ENCODE measurements at regions not wholly inside any gene's neighbourhood (a gene's known extent, or its start where the extent isn't known, plus 50 kb on each side); places are given as distances from the start of the nearest gene placed in this dataset.

DNA sequence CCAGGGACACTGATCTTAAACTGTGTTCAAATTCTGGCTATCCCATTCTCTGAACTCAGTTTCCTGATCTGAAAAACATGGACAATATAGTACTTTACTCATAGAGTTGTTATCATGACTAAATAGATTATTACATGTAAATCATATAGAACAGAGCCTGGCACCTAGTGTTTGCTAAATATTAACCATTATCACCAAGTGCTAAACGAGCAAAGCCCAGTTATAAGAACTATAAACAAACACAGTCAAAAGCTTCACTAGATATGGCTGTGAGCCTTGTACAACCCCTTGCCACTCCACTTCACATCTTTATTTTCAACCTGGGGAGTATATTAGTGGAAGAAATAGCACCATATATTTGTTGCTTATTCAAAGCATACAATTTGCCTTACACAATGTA is 338.9 kb upstream of the CADM1 start:
- no peak overlapping the region for H3K27ac Mint-ChIP-seq
- no peak for DNase-seq

DNA sequence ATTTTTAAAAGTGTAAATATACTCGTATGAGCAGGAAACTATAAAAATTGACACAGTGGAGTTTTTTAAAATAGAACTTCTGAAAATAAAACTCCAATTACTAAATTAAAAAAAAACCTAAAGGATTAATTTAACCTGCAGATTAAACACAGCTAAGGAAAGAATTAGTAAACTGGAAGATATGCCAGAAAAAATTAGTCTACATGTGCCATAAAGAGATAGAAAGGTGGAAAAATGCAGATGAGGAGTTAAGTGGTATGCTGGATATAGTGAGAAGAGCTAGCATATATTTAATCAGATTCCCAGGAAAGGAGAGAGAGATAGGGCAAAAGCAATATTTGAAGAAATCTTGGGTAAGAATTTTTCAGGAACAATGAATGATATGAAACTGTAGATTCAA is 315.8 kb upstream of the CADM1 start:
- Mint-ChIP-seq H3K27me3 (ENCODE audit: low read depth in 3 of 3) (peaks cover 2 to 7% (median 2%) of the 10 kb centered on the region in 3 donors), H3K4me3 (no peak overlapping the region), H3K4me1 (no peaks in the 10 kb centered on the region), H3K27ac (no peak overlapping the region), H3K36me3 (no peaks in the 10 kb centered on the region), H3K9me3 (peaks cover 5 to 26% (median 15%) of the 10 kb centered on the region in 7 donors)
- Histone ChIP-seq H3K79me2 (ENCODE audit: insufficient read depth, low read length) (no peaks in the 10 kb centered on the region), H3K27me3 (ENCODE audit: control insufficient read depth in 2 of 2, insufficient read depth in 2 of 2, low read length in 2 of 2) (no peaks in the 10 kb centered on the region), H3K9me3 (replicated peaks in 1 of 2; ENCODE audit: control insufficient read depth in 1 of 2, insufficient read depth in 1 of 2, low read length in 2 of 2) (peaks cover 0 to 4% of the 10 kb centered on the region in 2 donors), H3K4me2 (replicated peaks; ENCODE audit: extremely low read depth, low read length, poor library complexity, severe bottlenecking) (no peak overlapping the region), H4K20me1 (ENCODE audit: insufficient read depth, low read length) (no peaks in the 10 kb centered on the region), H3K27ac (ENCODE audit: low read depth in 1 of 2, low read length in 2 of 2) (no peak overlapping the region), H3K4me3 (replicated peaks in 1 of 3; ENCODE audit: low read depth in 2 of 3, low read length in 3 of 3) (no peak overlapping the region), H2AFZ (ENCODE audit: insufficient read depth, low read depth, low read length, poor library complexity, severe bottlenecking) (no peak overlapping the region), H3K4me1 (ENCODE audit: control insufficient read depth in 1 of 2, insufficient read depth in 2 of 2, low read length in 2 of 2) (no peaks in the 10 kb centered on the region), H3K9ac (ENCODE audit: insufficient read depth, low read length, poor library complexity, severe bottlenecking) (no peak overlapping the region), H3K36me3 (replicated peaks in 1 of 2; ENCODE audit: control insufficient read depth in 1 of 2, insufficient read depth in 2 of 2, low read length in 2 of 2) (no peaks in the 10 kb centered on the region)
- TF ChIP-seq, protein P1, sequence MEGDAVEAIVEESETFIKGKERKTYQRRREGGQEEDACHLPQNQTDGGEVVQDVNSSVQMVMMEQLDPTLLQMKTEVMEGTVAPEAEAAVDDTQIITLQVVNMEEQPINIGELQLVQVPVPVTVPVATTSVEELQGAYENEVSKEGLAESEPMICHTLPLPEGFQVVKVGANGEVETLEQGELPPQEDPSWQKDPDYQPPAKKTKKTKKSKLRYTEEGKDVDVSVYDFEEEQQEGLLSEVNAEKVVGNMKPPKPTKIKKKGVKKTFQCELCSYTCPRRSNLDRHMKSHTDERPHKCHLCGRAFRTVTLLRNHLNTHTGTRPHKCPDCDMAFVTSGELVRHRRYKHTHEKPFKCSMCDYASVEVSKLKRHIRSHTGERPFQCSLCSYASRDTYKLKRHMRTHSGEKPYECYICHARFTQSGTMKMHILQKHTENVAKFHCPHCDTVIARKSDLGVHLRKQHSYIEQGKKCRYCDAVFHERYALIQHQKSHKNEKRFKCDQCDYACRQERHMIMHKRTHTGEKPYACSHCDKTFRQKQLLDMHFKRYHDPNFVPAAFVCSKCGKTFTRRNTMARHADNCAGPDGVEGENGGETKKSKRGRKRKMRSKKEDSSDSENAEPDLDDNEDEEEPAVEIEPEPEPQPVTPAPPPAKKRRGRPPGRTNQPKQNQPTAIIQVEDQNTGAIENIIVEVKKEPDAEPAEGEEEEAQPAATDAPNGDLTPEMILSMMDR (IDR thresholded peaks at IDR 0.05) = no peak
- intact Hi-C loops (cut with micrococcal nuclease) = no loop called here
- WGBS (ENCODE audit: insufficient coverage) = no CpG with 5 or more reads among the region's 1 CpG
- no peak for DNase-seq

More for the DNA sequence above, 338.9 kb upstream of the CADM1 start:
- Histone ChIP-seq H3K9me3 (replicated peaks in 1 of 2; ENCODE audit: control insufficient read depth in 1 of 2, insufficient read depth in 1 of 2, low read length in 2 of 2) (no peaks in the 10 kb centered on the region), H3K36me3 (replicated peaks in 1 of 2; ENCODE audit: control insufficient read depth in 1 of 2, insufficient read depth in 2 of 2, low read length in 2 of 2) (no peaks in the 10 kb centered on the region), H3K79me2 (ENCODE audit: insufficient read depth, low read length) (no peaks in the 10 kb centered on the region), H3K27me3 (ENCODE audit: control insufficient read depth in 2 of 2, insufficient read depth in 2 of 2, low read length in 2 of 2) (peaks cover 0 to 2% of the 10 kb centered on the region in 2 donors), H3K9ac (ENCODE audit: insufficient read depth, low read length, poor library complexity, severe bottlenecking) (no peak overlapping the region), H3K4me1 (ENCODE audit: control insufficient read depth in 1 of 2, insufficient read depth in 2 of 2, low read length in 2 of 2) (no peaks in the 10 kb centered on the region), H4K20me1 (ENCODE audit: insufficient read depth, low read length) (no peaks in the 10 kb centered on the region), H3K27ac (ENCODE audit: low read depth in 1 of 2, low read length in 2 of 2) (no peak overlapping the region), H2AFZ (ENCODE audit: insufficient read depth, low read depth, low read length, poor library complexity, severe bottlenecking) (no peak overlapping the region), H3K4me3 (replicated peaks in 1 of 3; ENCODE audit: low read depth in 2 of 3, low read length in 3 of 3) (no peak overlapping the region), H3K4me2 (replicated peaks; ENCODE audit: extremely low read depth, low read length, poor library complexity, severe bottlenecking) (no peak overlapping the region)
- TF ChIP-seq, protein P1 (IDR thresholded peaks at IDR 0.05) = no peak
- no peaks in the 10 kb centered on the region for H3K36me3 Mint-ChIP-seq
- intact Hi-C loops (cut with micrococcal nuclease) = no loop called here
- peaks cover 0 to 6% (median 5%) of the 10 kb centered on the region in 3 donors for H3K27me3 Mint-ChIP-seq (ENCODE audit: low read depth in 3 of 3)
- WGBS (ENCODE audit: insufficient coverage) = no CpG with 5 or more reads among the region's 1 CpG
- H3K9me3 Mint-ChIP-seq = peaks cover 0 to 6% (median 2%) of the 10 kb centered on the region in 7 donors
- H3K4me1 Mint-ChIP-seq = no peaks in the 10 kb centered on the region
- no peak overlapping the region for H3K4me3 Mint-ChIP-seq

Data from CD14-positive monocyte (primary cell).